ENCODE measurements at regions not wholly inside any gene's neighbourhood (a gene's known extent, or its start where the extent isn't known, plus 50 kb on each side); places are given as distances from the start of the nearest gene placed in this dataset.

- TF ChIP-seq YY1 (IDR thresholded peaks at IDR 0.05; ENCODE audit: low read depth) = no peak
- TF ChIP-seq CTCF (IDR thresholded peaks at IDR 0.05) = no peak
- no peak for TF ChIP-seq NFIC (IDR thresholded peaks at IDR 0.05; ENCODE audit: borderline replicate concordance)
- no peak for TF ChIP-seq RXRA (IDR thresholded peaks at IDR 0.05; ENCODE audit: borderline replicate concordance, low read depth)
- no peak for TF ChIP-seq REST (IDR thresholded peaks at IDR 0.05; ENCODE audit: low read depth, low read length)
- TF ChIP-seq EP300 (IDR thresholded peaks at IDR 0.05; ENCODE audit: borderline replicate concordance in 1 of 2, low read depth in 1 of 2, low read length in 1 of 2) = no peak
- TF ChIP-seq ZBTB33 (IDR thresholded peaks at IDR 0.05; ENCODE audit: borderline replicate concordance, low read depth) = no peak
Measured at GRCh38 chr2:160907738-160908137, 252.5 kb upstream of the TANK start.

Data from SK-N-SH (cell line).